Kidney glomerular epithelial cell (primary cell): ENCODE measurements at regions not wholly inside any gene's neighbourhood (a gene's known extent, or its start where the extent isn't known, plus 50 kb on each side); places are given as distances from the start of the nearest gene placed in this dataset.

Experiments used
- DNase-seq: peaks from one replicate; lab custom pipeline; 2025; lab: John Stamatoyannopoulos, UW

DNA sequence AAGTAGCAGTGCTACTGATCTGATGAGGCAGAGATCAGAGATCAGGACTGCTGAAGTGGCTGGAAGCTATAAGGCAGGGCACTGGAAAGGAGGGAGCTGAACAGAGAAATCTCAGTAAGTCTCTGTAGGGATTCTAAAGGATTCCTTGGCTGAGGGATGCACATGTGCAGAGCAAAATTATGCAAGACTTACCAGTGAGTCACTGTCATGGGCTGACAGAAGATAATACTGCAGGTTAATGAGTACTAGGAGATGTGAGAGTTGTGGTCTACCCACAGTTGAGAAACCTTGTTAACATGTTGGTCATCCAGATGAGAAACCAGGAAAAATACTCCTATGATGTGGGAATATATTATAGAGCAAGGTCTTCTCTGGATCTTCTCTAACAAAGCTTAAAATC is 378.1 kb downstream of the HAPSTR1 start:
- peak; percentile 98 for DNase-seq

DNA sequence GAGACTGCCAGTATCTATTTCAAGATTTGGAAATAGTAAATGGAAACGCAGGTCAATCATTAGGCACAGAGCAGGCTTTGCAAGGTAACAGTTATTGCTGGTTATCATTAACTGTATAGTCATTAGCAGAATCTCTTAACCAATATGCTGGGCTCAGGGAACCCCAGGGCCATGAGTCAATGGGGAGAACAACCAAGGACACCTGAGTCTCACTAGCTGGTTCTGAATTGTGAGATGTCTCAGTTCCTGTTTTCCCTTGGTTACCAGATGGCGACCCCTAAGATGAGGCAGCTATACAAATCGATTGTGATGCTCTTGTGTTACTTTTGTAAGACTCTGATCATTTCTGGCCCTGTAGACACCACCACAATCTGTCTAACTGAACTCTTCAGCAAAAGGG is 385.3 kb downstream of the HAPSTR1 start:
- DNase-seq = no peak

DNA sequence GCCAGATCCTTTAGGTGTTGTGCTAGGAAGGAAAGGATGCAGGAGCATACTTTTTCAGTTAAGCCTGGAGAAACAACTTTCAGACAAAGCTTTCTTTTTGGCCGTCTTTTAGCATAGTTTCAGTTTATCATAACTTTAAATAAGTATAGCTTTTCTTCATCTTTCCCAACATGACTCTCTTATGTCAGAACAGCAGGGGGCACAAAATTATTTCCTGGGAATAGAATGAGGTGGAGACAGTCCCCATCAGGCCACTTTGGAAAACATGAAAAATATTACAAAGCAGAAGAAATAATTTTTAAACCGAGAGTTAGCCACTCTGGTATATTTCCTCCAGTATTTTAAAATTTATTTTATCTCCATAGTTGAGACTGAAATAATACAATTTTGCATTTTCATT is 387.6 kb downstream of the HAPSTR1 start:
- no peak for DNase-seq

DNA sequence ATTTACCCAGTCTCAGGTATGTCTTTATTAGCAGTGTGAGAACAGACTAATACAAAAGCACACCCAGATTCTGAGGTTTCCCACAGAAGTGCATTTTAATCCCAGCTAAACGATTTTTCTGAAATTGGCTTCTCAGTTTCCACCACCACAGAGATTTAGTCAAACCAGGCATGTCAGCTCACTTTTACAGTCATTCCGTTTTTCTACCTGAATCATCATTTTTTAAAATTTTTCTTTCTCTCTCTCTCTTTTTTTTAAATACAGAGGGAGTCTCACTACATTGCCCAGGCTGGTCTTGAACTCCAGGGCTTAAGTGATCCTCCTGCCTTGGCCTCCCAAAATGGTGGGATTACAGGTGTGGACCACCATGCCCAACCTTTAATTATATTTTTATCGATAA is 389.1 kb downstream of the HAPSTR1 start:
- DNase-seq = no peak

DNA sequence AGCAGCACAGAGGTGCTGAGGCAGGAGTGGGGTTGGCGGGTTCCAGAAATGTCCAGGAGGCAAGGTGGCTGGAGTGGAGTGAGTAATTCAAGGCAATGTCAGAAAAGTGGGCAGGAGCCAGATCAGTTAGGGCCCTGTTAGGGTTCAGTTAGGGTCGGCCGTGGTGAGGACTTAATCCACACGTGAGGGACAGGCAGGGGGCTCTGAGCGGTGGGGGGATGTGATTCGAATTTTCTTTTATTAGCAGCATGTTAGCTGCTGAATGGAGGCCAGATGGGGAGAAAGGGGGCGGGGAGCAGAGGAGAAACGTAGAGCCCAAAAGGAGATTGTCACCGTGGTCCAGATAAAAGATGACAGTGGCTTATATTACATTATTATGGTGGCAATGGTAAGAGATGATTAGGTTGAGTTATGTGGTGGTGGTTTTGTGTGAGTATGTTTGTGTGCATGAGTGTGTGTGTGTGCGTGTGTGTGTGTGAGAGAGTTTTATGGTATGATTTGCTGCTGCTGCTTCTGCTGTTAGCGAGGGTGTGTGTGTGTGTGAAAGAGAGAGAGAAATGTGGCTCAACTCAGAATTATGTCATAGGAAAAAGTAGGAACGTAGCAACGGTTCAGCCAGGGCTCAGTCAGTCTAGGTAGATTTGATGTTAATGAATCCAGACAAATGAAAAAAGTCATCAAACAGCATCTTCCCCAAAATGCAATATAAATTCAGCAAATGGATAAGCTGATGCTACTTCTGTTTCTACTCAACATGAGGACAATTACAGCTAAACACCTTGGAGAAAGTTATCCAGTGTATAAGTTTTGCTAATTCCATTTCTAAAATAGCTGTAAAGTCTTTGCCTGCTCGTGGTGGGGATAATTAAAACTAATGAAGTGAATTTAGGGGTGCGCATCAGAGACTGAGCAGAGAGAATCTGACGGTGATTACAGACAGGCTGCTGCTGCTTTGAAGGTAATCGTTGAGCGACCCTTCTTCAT is 390.6 kb downstream of the HAPSTR1 start:
- DNase-seq = no peak

DNA sequence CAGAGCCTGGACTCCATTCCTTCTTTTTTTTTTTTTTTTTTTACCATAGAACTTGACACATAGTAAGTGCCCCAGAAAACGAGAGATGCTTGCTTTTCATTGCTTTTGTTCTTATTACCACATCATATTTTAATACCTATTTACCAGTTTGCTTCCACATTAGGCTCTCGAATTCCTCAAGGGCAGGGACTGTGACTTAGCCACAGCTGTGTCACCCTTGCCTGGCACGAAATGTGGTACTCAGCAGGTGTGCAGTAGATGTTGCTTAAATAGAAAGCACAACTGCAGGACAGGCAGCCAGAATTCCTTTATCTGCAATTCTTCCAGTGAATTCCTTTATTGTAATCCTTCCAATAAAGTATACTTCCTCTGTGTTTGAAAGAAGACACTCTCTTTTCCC is 393.0 kb downstream of the HAPSTR1 start:
- no peak for DNase-seq

DNA sequence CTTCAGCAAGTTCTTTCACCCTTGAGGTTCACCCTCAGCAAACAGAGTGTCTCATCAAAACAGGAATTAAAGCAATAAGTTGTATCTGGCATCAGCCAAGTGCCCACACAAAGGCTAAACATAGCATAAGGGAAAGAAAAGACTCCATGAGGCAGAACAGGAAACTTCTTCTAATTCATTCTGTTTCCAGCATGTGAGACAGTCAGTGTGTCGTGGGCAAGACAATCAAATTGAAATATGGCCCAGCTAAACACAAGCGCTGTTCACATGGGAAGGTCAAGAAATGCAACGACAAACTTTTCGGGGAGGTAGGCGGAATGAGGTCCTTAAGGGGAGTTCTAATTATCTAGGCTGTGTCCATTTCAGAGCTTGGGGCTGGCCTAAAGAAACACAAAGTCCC is 393.4 kb downstream of the HAPSTR1 start:
- no peak for DNase-seq

DNA sequence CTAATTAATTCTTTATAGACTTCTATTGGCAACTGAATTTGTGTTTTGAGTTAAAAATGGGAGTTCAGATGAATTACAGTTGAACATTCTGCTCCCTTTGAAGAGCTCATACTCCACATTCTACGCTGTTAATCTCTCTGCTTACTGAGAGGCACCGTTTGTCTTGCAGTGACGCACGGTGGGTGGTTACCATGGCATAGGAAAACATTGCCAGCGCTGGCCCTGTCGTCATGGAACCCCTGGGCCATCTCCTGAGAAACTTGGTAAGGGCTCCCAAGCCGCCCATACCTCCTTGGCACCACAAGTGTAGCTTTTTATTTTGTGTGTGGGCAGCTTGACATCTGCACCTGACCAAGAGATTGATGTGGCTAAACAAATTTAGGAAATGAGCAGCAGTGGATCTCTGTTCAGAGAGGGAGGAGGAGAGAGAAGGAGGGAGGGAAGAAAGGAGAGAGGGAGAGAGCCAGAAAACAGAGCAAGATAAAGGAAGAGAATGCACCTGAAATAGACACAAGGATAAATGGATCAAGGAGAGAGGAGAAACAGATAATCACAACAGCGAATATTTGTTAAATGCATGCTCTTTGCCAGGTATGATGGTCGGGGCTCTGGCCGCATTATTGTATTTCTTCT is 398.5 kb downstream of the HAPSTR1 start:
- peak; percentile 20 for DNase-seq

DNA sequence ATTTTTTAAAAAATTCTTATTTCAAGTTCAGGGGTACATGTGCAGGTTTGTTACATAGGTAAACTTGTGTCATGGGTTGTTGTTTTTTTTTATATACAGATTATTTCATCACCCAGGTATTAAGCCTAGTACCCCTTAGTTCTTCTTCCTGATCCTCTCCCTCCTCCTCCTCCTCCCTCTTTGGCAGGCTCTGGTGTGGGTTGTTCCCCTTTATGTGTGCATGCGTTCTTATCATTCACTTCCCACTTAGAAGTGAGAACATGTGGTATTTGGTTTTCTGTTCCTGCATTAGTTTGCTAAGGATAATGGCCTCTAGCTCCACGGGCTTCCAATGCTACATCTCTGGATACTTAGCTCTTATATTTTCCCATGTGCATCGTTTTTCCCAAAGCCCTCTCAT is 404.4 kb downstream of the HAPSTR1 start:
- no peak for DNase-seq

DNA sequence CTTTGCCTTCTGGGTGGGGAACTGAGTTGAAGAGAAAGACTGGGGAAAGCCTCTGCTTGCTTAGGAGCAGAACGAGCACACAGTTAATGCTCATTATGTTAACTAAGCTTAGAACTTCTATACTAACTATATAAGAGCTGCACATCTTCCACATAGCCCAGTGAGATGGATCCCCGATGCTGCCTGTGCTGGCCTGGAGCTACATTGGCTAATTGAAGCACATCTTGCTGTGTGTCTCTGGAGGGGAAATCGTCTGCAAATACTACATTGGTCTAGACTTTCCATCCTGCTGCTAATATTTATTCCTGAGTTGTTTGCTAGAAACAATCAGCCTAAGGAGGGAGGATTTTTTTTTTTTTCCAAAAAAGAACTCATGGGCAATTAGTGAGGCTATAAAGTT is 406.3 kb downstream of the HAPSTR1 start:
- DNase-seq = no peak

DNA sequence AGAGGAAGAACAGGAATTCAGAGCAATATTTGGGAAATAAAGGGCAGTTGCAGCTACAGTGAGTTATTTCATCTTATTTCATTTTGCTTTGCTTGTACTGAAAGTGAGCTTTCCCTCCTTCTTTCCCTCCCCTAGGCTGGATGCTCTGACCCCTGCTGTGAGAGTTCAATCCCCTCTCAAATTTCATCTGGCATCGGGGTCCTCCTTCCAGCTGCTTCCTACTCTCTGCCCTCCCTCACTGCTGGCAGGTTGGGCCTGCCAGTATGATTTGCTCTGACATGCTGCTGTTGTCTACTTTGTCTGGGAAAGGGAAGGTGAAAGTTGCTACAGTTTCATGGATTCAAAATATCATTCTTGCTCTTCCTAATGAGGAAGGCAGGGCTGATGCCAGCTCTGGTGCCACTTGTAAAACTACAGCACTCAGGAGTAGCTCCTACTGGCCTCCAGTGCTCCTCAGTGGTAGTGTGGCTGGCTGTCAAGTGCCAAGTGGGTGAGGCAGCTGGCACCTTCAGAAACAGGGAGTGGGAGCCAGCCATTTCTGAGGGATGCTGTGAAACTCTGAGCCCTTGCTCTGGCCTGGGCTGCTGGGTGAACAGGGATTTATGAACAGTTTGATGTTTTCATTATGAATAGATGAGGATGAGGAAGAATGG is 408.6 kb downstream of the HAPSTR1 start:
- DNase-seq = no peak

DNA sequence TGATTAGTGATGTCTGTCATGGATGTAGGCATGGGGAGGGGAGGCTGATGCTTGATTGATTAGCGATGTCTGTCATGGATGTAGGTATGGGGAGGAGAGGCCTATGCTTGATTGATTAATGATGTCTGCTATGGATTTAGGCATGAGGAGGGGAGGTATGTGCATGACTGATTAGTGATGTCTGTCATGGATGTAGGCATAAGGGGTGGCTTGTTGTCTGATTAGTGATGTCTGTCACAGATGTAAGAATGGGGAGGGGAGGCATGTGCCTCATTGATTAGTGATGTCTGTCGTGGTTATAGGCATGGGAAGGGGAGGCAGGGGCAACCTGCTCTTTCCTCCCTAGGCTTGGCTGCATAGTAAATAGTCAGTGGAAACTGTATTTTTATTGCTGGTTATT is 409.4 kb downstream of the HAPSTR1 start:
- no peak for DNase-seq

DNA sequence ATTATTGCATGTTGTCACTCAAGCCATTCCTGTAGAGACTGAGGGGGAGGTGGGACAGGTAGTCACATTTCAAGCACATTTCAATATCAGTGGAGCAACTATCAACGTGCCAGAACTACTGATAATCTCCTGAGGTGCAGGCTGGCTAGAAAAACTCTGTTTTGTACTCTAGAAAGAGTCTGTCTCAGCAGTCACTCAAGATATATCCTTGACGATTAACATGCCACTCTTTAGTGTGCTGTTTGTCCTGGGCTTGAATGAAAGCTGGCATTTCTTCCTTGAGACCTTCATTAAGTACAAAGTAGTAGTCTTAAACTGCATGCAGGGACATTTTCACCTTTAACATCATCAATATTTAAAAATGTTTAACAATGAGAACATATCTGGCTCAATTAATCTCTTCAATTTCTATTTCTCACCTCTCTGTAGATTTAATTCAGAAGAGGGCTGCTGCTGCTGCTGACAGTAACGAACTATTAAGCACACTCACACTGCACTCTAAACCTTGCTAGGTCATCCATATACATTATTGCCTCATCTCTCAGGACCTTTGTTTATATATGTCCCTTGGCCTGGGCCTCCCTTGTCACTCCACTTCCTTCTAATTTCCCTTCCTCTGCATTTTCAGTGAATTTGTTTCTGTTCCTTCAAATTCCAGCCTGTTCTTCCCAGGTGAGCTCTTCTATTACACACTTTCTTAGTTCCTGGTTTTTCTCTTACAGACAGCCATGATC is 412.0 kb downstream of the HAPSTR1 start:
- DNase-seq = no peak

DNA sequence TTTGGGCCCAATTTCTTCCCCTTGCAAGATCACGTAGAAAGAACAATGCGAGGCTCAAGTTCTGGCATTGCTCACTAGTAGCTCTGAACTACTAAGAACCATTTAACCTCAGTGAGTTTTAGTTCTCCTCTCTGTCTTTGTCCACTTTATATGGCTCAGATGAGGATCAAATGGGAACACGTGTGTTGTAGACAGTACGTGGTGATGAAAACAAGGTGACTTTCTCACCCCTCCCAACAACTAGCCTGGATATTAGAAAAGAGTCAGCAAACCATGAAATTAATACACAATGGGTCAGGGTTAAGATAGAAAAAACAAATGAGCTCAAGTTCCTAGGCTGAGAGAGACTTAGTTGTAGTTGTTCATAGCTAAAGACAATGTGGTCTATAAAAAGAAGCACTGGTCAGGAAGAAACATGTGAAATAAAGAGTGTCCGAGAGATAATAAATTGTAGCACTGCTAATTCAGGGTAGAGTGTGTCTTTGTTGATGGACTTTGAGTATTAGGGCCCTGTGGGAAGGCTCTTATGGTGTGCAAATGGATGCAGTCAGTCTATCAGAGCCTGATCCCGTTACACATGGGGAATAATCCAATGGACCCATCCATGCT is 417.0 kb downstream of the HAPSTR1 start:
- no peak for DNase-seq

DNA sequence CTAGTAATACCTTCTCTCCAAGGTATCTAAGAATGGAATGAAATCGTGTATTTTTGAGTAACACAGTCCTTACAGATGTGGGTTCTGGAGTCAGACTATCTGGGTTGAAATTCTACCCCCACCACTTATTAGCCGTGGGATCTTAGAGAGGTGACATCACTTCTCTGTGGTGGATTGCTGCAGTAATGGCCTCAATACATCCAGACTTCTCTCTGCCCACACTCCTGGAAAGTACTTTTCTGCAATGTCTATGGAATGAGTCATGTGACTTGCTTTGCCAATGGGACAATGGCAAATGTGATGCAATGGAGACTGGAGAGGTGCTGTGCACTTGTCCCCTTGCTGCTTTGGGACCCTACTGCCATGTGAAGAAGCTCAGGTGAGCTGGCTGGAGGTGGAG is 418.2 kb downstream of the HAPSTR1 start:
- DNase-seq = no peak

DNA sequence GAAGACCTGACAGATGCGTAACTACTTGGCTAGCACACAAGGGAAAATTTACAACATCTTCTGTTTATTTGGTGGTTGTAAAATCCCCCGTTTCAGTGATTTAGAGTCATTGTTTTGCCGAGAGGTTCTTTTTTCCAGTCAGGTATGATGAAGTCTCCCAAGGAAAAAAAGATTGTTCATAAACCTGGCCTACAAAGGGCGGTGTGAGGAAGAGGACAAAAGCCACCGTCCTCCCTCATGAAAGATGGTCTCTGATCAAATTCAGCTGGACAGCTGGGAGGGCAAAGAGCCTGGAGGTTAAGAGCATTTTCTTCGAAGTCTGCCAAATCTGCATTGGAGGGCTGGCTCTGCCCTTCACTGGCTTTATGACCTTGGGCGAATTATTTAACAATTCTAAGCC is 419.9 kb downstream of the HAPSTR1 start:
- DNase-seq = no peak

DNA sequence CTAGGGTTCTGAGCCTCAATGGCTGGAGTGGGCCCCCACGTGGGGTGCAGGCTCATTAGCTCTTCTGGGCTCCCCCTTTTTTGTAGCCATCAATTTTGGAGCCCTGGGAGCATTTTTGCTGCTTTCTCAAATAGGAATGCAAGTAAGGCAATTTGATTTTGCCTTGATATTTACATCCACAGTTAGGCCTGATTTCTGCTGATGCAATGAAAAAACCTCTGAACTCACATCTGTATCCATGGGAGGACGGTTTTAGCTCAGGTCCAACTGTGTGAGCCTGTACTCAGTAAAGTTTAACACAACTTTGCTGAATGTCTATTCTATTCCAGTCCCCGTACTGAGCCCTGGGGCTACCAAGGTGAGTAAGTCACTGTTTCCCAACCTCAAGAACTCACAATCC is 425.0 kb downstream of the HAPSTR1 start:
- no peak for DNase-seq

DNA sequence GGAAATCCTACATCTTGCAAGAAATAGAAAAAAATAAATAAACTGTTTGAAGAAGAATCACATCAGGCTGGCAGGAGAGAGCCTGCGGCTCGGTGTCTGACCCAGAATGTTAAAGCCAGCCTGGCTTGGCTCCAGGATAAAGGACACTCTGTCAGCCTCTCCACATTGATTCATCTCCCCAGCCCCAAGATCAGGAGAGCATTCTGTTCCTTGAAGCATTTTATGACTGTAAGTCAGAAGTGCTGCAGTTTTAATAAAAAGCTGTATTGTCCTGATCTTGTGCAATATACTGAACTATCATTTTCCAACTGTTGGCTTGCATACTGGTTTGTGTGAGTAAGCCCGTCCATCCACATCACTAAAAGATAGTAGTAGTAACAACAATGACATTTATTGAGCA is 426.6 kb downstream of the HAPSTR1 start:
- DNase-seq = peak; percentile 28

DNA sequence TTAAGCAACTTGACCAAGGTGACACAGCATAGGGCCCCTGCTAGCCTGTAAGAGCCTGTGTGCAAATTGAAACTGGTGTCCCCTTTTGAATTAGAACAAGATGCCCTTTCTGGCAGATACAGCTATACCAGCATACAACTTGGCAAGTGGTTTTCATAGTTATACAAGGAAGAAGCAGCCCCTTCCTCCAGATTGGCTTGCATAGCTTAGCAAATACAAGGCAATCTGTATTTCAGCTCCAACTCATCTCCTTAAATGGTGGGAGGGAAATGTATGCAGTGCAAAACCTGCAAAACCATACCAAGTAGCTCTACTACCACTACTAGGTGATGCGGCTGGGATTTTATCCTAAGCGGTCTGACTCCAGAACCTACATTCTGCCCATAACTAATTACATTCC is 427.1 kb downstream of the HAPSTR1 start:
- no peak for DNase-seq

DNA sequence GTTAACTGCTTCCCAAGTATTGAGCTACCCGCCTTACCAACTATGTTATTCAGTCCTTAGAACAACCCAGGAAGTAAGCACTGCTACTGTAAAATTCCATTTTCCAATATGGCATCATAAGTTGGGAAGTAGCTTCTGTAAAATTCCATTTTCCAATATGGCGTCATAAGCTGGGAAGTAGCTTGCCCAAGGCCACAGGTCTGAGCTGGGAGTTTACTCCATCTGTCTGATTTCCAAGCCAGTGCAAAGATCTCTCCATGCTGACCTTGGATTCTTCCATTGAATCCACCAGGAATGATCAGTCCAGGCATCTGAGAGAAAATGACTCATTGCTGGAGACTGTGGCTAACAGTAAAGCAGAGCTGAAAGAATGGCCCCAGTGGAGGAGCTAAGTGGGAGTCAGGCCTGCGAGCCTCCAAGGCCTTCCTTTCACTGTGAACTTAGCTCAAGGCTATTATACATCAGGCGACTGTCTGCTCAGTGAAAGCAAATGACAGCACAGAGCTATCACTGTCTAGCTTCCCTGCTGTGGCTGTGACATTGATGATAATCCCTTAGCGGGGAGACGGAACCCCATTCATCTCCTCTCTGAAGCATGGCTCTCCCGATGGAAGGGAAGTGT is 430.4 kb downstream of the HAPSTR1 start:
- peak; percentile 43 for DNase-seq

DNA sequence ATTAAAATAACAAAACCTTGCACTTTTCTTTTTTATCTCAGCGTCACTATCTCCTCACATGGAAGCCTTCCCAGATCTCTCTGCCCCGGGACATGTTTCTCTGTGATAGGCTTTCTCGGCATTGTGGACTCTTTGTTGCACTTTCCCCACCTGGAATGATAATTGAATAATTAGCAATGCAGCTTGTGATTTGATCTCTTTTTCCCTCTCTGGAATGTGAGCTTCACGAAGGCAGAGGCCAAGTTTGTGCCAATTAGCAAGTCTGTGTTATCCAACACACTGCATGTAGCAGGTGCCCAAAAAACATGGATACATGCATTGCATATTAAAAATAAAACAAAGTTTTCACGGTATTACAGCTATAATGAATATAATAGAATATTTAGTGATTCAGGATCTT is 431.2 kb downstream of the HAPSTR1 start:
- no peak for DNase-seq
